Skin epidermis (tissue), 12 donors: ENCODE measurements at regions not wholly inside any gene's neighbourhood (a gene's known extent, or its start where the extent isn't known, plus 50 kb on each side); places are given as distances from the start of the nearest gene placed in this dataset.
A peak's percentile ranks its signal among the peaks of the same experiment; 100 is the strongest.
"Not testable (repeated sequence)": the region's sequence is repeated elsewhere in the genome, so short reads cannot be mapped to it uniquely, and the experiment has no call there.

Experiments used
- H3K27ac ChIP-seq, 21 experiments: fragments of 200-600 bp; sonication (generic) in 11 of 21; one replicate each; pipeline ENCODE4 v1.5.0; 2020; ENCODE audit warnings: mild to moderate bottlenecking in 3 of 21, inconsistent platforms in 2 of 21, moderate library complexity in 2 of 21
- H3K4me3 ChIP-seq, 7 experiments: fragments of 200-600 bp; sonication (generic) in 2 of 7; one replicate each; pipeline ENCODE4 v1.5.0; 2020; ENCODE audit warnings: inconsistent platforms in 2 of 7, mild to moderate bottlenecking in 2 of 7, moderate library complexity in 1 of 7

DNA sequence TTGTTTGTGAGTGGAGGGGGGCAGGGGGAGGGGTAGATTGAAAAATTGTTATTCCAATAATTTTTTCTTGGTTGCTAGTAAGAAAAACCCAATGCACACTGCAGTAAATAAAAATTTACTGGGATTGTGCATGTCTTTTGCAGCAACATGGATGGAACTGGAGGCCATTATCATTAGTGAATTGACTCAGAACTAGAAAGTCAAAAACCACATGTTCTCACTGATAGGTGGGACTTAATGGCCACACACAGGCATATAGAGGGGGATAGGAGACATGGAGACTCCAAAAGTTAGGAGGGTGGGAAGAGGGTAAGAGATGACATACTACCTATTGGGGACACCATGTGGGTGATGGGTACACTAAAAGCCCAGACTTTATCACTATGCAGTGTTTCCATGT is 67.2 kb downstream of the BUB3 start:
- Histone ChIP-seq H3K27ac (no peak overlapping the region), H3K4me3 (no peak overlapping the region)

DNA sequence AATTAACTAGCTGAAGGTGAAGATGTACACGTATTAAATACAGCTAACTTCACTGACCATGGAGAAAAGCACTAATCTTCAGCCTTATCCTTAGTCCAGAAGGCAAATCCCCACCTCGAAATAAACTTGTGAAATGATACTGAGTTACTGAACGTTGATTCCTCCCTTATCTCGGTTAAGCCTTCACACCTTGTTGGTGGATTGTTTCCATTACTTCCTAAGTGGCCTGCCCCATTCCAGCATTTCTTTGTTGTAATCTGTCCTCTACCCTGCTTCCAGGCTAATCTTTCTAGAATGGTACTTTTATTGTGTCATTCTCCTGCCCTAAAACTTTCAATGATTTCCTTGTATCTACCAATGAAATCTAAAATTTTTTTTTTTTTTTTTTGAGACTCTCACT is 68.6 kb downstream of the BUB3 start:
- Histone ChIP-seq H3K27ac (no peak overlapping the region), H3K4me3 (no peak overlapping the region)

DNA sequence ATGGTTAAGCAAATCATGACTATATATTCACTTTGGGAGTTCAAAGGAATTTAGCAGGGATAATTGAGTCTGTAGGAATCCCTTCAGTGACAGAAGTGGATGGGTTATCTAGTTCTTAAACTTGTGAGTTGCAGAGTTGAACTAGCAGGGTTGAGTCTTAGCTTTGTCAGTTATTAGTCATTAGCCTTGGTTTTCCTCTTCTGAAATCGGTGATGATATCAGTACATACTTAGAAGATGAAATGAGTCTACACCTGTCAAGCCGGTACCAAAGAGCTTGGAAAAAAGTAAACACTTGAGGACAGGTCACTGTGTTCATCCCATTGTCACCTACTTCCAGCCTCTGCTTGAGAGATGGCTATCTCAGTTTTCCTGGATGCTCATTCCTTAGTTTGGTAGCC is 73.5 kb downstream of the BUB3 start:
- Histone ChIP-seq H3K27ac (no peak overlapping the region), H3K4me3 (no peak overlapping the region)

DNA sequence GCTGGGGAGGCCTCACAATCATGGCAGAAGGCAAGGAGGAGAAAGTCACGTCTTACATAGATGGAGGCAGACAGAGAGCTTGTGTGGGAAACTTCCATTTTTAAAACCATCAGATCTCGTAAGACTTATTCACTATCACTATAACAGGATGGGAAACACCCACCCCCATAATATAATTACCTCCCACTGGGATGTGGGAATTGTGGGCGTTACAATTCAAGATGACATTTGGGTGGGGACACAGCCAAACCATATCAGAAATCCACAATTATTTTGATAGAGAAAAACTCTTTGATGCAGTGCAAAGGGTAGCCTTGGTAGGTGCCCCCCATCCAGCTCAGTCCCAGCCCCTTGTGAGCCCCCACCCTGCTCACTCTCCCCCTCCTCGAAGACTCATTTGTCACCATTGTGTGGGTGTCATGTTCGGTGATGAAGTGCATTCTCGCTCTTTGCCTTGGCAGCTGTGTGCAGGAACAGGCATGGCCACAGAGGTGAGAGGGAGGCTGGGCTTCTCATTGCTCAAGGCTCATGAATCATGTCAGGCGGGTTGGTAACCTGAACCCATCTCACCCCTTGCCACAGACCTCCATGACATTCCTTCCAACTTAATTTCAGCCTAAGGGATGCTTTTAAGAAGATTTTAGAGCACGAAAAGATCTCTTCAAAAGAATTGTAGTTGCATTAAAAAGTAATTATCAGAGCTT is 75.9 kb downstream of the BUB3 start:
- H3K27ac ChIP-seq = no peak overlapping the region
- H3K4me3 ChIP-seq = no peak overlapping the region

DNA sequence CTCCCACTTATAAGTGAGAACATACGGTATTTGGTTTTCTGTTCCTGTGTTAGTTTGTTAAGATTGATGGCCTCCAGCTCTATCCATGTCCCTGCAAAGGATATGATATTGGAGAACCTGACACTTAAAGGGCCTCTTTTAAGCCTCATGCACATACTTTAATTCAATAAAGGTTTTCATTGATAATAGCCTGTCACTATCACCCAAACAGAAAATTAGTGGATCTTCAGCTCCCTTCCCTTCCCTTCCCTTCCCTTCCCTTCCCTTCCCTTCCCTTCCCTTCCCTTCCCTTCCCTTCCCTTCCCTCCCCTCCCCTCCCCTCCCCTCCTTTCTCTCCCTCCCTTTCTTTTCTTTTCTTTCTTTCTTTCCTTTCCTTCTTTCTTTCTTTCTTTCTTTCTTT is 78.7 kb downstream of the BUB3 start:
- H3K27ac ChIP-seq, H3K4me3 ChIP-seq: not testable (repeated sequence)

DNA sequence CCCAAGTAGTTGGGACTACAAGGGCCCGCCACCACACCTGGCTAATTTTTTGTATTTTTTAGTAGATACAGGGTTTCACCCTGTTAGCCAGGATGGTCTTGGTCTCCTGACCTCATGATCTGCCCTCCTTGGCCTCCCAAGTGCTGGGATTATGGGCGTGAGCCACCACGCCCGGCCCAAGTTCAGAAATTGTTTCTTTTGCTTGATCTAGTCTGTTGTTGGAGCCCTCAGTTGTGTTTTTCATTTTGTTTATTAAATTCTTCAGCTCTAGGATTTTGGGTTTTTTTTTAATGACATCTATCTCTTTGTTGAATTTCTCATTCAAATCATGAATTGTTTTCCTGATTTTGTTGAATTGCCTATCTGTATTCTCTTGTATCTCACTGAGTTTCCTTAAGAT is 80.8 kb downstream of the BUB3 start:
- not testable (repeated sequence) for H3K4me3 ChIP-seq, H3K27ac ChIP-seq

DNA sequence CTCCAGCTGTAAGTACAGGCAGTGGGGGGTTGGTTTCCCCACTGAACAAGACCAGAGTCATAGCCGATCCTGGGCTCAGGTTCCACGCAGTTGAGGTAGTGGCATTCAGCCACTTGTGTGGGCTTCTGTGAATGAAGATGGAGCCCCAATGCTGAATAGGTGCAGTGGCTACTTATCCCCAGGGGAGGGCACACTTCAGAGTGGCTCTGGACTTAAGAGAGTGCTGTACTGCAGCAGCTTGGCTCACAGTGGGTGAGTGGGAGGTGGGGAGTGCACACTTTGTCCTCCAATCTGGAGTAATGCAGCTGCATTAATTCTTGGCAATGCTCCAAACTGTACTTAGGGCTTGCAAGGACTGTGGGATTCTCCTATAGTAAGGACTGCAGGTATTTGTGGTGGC is 81.9 kb downstream of the BUB3 start:
- Histone ChIP-seq H3K4me3 (no peak overlapping the region), H3K27ac (no peak overlapping the region)

DNA sequence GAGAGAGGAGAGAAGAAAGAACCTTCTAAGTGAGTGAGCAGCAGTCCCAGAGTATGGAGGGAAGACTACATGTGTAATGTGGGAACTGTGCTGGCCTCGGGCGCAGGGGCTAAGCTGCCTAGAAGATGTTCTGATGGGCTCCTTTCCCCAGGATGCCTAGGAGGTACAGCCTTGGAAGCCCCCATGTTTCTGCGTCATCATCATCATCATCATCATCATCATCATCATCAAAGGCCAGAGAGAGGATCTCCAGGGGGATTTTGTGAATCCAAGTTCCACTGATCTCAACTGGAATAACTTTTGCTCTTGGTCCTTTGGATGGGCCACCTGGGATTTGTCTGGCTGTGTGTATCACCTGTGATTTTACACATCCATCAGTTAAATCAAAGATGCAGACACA is 86.0 kb downstream of the BUB3 start:
- no peak overlapping the region for H3K4me3 ChIP-seq
- H3K27ac ChIP-seq = no peak overlapping the region

DNA sequence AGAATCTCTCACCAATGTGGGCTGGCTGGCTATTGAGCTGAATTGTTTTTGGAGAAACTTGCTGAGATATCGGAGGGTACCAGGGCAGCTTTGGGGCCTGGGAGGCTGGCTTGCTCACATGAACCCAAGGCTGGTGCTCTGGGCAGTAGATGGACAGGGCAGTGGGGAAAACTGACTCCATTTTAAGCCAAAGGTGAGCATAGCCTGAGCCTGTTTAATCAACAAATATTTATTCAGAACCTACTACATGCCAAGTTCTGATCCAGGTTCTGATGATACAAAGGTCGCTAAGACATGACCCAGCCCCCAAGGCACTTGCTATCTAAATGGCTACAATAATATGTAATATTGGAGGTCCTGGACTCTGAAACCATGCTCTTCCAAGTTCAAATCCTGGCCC is 86.6 kb downstream of the BUB3 start:
- no peak overlapping the region for H3K27ac ChIP-seq
- H3K4me3 ChIP-seq = no peak overlapping the region

DNA sequence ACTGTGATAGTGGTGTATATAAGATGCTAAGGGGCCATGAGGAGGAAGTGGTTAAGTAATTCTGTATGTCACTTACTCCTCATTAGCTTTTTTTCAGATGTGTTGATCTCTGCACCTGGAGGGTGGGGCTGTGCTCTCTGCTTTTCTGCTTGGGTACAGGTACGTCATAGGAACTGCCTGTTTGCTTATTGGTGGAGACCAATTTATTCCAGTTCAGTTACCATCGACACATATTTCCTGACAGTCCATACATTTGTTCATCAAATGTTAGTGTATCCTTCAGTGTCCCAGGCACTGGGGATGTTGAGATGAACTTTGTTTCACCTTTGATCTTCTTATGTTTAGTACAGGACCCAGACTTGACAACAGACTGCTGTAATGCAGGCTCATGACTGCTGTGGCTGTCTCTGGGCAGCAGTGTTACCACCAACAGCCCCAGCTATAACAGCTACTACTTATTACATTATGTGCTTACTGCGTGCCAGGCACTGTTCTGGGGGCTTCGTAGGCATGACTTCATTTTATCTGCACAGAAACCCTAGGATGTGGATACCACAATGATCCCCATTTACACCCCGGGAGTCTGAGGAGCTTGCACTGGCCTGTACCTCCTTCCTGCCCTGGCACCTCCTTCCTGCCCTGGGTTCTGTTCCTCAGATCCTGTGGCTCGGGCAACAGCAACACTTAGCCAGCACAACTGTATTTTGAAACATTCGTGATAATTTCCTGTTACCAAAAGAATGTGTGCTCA is 87.4 kb downstream of the BUB3 start:
- no peak overlapping the region for H3K4me3 ChIP-seq
- peak overlapping the region in 6 of 21 experiments; percentile 52 to 74 (median 62) for H3K27ac ChIP-seq

DNA sequence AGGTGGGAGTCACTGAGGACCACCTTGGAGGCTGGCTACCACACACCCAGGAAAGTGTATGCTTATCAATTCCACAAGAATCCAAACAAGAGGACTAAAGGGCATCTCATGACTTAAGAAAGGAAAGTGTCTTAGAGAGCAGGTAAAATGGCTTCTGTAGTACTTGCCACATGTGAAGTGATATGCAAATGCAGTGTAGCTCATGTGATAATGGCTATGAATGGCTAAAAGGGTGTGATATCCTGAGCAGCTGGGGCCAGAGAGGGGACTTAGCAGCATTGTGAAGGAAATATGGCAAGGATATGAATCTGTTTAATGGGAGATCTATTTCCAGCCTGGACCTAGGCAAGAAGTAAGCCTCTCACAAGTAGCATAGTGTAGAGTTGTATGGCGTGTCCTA is 90.5 kb downstream of the BUB3 start:
- no peak overlapping the region for H3K4me3 ChIP-seq
- H3K27ac ChIP-seq = no peak overlapping the region

DNA sequence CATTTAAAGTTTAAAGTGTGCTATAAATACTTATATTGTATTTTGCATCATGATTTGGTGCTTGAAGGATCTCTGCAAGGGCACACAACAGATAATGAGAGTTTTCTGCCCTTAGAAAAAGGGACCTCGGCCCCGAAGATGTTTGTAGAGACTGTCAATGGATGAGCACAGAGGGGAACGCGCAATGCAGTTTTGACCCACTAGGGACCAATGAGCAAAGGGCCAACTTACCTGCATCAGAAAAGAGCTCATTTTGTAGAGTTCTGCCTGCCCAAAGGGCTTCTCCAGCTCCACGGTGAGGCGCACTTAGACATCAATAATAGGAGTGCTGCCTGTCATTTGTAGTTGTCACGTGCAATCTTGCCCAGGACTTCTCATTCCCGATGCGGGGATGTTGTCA is 91.1 kb downstream of the BUB3 start:
- no peak overlapping the region for H3K4me3 ChIP-seq
- no peak overlapping the region for H3K27ac ChIP-seq

DNA sequence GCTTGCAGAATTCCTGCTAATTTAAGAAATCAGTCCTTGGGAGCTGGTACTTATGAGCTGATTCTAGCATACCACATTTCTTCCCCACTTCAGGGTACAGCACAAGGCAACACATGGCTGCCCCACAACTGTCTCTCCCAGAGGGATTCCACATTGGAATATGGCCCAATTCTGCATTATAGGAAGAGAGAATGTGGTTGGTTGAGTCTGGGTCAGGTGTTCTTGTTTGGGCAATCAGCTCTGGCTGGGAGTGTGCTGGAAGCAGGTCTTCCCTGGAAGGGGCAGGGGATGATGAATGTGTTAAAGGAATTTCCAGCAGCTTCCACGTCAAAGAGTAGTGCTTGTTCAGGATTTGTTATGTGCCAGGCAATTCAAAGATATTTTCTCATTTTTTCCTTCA is 95.7 kb downstream of the BUB3 start:
- H3K4me3 ChIP-seq = no peak overlapping the region
- H3K27ac ChIP-seq = no peak overlapping the region

DNA sequence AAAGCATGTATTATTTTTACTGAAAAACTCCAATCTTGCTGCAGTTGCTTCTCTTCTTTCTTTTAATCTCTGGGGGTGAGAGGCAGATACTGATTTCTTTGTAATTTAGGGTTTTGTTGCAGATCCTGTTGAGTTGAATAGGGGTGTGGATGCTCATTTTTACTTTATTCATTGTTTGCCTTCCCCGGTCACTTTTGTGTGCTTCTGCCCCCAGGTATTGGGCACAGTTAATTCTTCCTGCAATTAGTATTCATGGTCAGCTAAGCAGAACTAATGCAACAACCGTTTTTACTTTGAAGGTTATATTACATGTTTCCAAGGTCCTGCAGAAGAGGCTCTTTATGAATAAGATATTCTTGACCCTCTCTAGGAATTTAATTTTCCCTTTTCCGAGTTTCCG is 96.4 kb downstream of the BUB3 start:
- Histone ChIP-seq H3K27ac (no peak overlapping the region), H3K4me3 (no peak overlapping the region)

DNA sequence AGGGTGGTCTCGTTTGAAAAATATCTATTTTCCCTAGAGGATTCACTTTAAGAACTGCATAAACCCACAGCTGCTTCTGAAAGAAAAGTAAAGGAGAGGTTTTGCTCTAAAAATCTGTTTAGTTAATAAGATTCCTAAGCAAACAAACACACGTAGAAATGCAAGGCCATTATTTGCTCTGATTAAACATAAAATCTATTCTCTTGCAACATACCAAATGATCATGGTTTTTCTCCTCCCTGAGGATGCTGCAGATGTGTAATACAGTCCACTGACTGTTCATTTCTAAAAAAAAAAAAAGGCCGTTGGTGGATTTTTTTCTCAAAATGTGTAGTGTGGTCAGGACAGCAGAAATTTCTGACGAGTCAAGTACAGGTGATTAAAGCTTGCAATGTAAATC is 98.6 kb downstream of the BUB3 start:
- H3K4me3 ChIP-seq = no peak overlapping the region

DNA sequence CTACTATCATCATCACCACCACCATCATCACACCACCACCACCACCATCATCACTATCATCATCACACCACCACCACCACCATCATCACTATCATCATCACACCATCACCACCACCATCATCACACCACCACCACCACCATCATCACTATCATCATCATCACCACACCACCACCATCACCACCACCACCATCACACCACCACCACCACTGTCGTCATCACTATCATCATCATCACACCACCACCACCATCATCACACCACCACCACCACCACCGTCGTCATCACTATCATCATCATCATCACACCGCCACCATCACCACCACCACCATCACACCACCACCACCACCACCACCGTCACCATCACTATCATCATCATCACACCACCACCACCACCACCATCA is 100.1 kb downstream of the BUB3 start:
- H3K27ac ChIP-seq, H3K4me3 ChIP-seq: not testable (repeated sequence)

More for the DNA sequence above, 98.6 kb downstream of the BUB3 start:
- H3K27ac ChIP-seq = no peak overlapping the region

DNA sequence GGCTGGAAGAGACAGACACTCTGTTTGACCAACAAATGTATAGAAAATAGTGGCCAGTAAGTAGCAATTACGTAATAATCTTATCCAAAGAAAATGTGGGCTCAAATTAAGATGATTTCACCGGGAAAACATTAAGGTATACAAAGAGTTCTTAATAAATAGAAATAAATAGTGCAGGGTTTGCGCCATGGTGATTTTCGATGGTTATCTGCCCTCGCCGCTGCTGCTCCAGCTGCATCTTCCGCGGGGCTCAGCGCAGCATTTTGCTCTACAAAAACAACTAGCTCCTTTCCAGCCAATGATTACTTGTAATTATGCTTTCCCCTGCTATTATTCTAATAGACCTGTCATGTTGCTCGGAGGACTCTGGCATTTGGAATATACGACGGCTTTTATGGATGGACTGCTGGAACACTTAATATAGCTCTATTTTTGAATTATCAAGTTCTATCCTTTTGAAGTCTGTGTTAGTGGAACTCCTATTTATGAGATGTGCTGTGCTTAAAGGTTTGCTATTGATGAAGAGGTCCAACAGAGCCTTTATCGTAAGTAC is 103.8 kb downstream of the BUB3 start:
- no peak overlapping the region for H3K27ac ChIP-seq

DNA sequence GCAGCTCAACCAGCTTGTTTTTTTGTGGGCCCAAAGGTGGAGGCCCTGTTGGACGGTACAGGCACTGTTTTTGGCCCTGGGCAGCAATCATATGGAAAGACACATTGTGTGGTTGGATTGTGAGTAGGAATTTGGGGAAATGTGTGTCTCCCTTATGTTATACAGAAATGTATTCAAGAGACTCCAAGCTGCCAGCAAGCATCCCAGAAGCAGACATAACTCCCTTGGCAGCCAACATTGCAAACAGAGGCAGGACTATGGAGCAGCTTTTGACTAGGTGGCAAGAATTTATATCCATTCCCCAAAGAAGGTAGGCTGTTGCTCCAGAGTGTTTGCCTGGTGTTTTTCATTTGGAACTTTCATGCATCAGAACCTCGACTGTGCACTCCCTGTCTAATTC is 104.9 kb downstream of the BUB3 start:
- H3K27ac ChIP-seq = no peak overlapping the region
- H3K4me3 ChIP-seq = no peak overlapping the region

More for the DNA sequence above, 103.8 kb downstream of the BUB3 start:
- no peak overlapping the region for H3K4me3 ChIP-seq

DNA sequence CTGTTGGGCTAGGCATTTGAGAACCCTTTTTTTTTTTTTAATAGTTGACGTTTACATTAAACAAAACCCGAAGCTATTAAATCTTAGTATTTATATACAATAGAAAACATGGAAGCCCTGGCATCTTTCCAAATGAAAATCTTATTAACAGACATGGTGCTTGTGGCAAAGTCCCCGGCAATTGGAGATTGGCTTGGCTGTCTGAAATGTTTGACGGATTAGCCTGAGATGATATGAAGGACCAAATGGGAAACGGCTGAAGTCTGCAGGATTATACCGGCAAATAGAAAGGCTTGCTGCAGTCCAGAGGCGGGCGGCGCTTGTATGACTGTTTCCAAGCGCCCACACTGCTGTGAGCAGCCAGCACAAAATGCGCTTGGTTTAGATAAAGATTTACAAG is 105.6 kb downstream of the BUB3 start:
- H3K27ac ChIP-seq = no peak overlapping the region
- H3K4me3 ChIP-seq = no peak overlapping the region

DNA sequence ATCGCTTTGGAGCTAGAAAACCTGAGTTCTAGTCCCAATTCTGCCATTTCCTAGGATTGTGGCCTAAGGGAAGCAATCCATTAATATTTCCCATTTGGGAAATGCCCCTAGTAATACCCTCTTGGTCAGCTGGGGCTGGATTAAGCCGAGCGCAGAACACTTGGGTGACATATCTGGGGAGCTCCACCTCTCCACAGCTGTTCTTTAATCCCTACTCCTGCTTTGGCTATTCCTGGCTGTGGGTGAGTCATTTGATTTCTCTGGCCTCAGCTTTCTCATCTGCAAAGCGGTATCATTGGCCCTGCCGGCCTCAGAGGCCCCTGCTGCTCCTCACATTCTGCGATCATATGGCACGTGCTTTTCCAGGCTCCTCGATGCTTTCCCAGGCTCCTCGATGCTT is 108.3 kb downstream of the BUB3 start:
- Histone ChIP-seq H3K27ac (no peak overlapping the region), H3K4me3 (no peak overlapping the region)

DNA sequence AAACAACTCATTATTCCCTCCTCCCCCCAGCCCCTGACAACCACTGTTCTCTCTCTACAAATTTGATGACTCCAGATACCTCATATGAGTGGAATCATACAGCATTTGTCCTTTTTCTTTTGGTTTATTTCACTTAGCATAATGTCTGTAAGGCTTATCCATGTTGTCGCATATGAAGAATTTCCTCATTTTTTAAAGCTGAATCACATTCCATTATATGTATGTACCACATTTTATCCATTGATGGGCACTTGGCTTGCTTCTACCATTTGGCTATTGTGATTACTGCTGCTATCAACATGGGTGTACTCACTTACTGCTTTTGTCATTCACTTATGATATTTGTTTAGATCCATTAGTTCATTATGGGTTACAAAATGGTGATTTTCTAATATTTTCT is 112.8 kb downstream of the BUB3 start:
- no peak overlapping the region for H3K4me3 ChIP-seq
- H3K27ac ChIP-seq = no peak overlapping the region
